ENCODE measurements at regions not wholly inside any gene's neighbourhood (a gene's known extent, or its start where the extent isn't known, plus 50 kb on each side); places are given as distances from the start of the nearest gene placed in this dataset.

- TF ChIP-seq CTCF (IDR thresholded peaks at IDR 0.05; ENCODE audit: low read depth, low read length, poor library complexity, severe bottlenecking), result no peak
- no peak for TF ChIP-seq EZH2phosphoT487 (IDR thresholded peaks at IDR 0.05; ENCODE audit: borderline replicate concordance, low read length)
Measured at GRCh38 chr5:73278693-73279092, 105.7 kb downstream of the TMEM174 start.
